ENCODE measurements at regions not wholly inside any gene's neighbourhood (a gene's known extent, or its start where the extent isn't known, plus 50 kb on each side); places are given as distances from the start of the nearest gene placed in this dataset.
"Not testable (repeated sequence)": the region's sequence is repeated elsewhere in the genome, so short reads cannot be mapped to it uniquely, and the experiment has no call there.

GRCh38 chr17:27950225-27950624 lies 57.1 kb upstream of the LYRM9 start:
- H3K4me3 ChIP-seq (ENCODE audit: extremely low read depth in 1 of 4, insufficient read depth in 2 of 4, low read depth in 3 of 4, low read length in 4 of 4); DNase-seq (ENCODE audit: low read depth in 1 of 2, low spot score in 2 of 2); H4K5ac ChIP-seq (ENCODE audit: insufficient read length, low read depth, low read length); H2BK5ac ChIP-seq (ENCODE audit: low read depth, low read length); H3K27me3 ChIP-seq (replicated peaks in 1 of 4; ENCODE audit: control insufficient read depth in 3 of 4, extremely low read depth in 1 of 4, insufficient read depth in 3 of 4, low read length in 3 of 4); H2BK12ac ChIP-seq (ENCODE audit: low read depth, low read length); H3K23me2 ChIP-seq (ENCODE audit: low read depth, low read length); H4K20me1 ChIP-seq (replicated peaks in 1 of 2; ENCODE audit: control insufficient read depth in 1 of 2, insufficient read depth in 2 of 2, low read length in 2 of 2); H2BK20ac ChIP-seq (ENCODE audit: low read length); H3K79me1 ChIP-seq (ENCODE audit: low read depth, low read length); H3K56ac ChIP-seq (replicated peaks; ENCODE audit: insufficient read length, low read depth, low read length); H3K27ac ChIP-seq (ENCODE audit: low read depth, low read length); H2AFZ ChIP-seq (ENCODE audit: low read length); H2BK15ac ChIP-seq (ENCODE audit: low read length); H3K36me3 ChIP-seq (ENCODE audit: control insufficient read depth in 2 of 4, insufficient read depth in 4 of 4, low read length in 3 of 4); H4K91ac ChIP-seq (replicated peaks; ENCODE audit: insufficient read length, low read length); H3K9ac ChIP-seq (replicated peaks in 1 of 4; ENCODE audit: extremely low read depth in 1 of 4, low read depth in 3 of 4, low read length in 3 of 4); FAIRE-seq; H3K4ac ChIP-seq (replicated peaks; ENCODE audit: insufficient read length, low read depth, low read length); H3K18ac ChIP-seq (ENCODE audit: extremely low read depth, low read length); H3K14ac ChIP-seq (ENCODE audit: insufficient read length); H3K9me3 ChIP-seq (ENCODE audit: insufficient read depth in 2 of 2, low read depth in 1 of 2, low read length in 1 of 2); H3K4me1 ChIP-seq (replicated peaks in 1 of 4; ENCODE audit: control insufficient read depth in 3 of 4, insufficient read depth in 4 of 4, low read length in 3 of 4); H3K4me2 ChIP-seq (ENCODE audit: insufficient read depth in 1 of 2, low read depth in 2 of 2, low read length in 2 of 2); H4K8ac ChIP-seq (ENCODE audit: extremely low read depth, insufficient read depth, low read length); H3K79me2 ChIP-seq (ENCODE audit: control insufficient read depth in 1 of 2, insufficient read depth in 2 of 2, low read length in 2 of 2); H2BK120ac ChIP-seq (replicated peaks; ENCODE audit: low read depth, low read length); H3K23ac ChIP-seq (ENCODE audit: insufficient read length); H2AK5ac ChIP-seq (ENCODE audit: low read depth, low read length): not testable (repeated sequence)
- WGBS, 2 experiments (ENCODE audit: extremely low coverage in 1 of 2, insufficient coverage in 1 of 2, insufficient read length in 1 of 2, insufficient replicate concordance in 2 of 2, low coverage in 1 of 2, low lambda C conversion rate in 2 of 2, missing lambda C conversion rate in 1 of 2) = 87% methylated on average over 7 of the region's 7 CpGs; no CpG with 5 or more reads in 1 of the 2 experiments
- ChIA-PET CTCF (ENCODE audit: partially characterized antibody) (interaction anchor here (1.2 to 1.4 kb wide), 3 partner anchors 8 to 34 kb away, joined by 3 to 4 read pairs (median 4); no protein-coding TSS in a partner anchor), POLR2A (ENCODE audit: partially characterized antibody) (interaction anchor here (0.6 kb wide), 1 partner anchor 361 kb away, joined by 3 read pairs; no protein-coding TSS in a partner anchor)
